GM10266 (cell line): ENCODE measurements at regions not wholly inside any gene's neighbourhood (a gene's known extent, or its start where the extent isn't known, plus 50 kb on each side); places are given as distances from the start of the nearest gene placed in this dataset.

ENCODE experiments used
- DNase-seq: peaks from one replicate; pipeline ENCODE4 v3.0.0; 2012; ENCODE audit errors: extremely low spot score
- CTCF ChIP-seq: IDR thresholded peaks from 2 replicates; pipeline ENCODE4 v1.5.1; 2012; ENCODE audit warnings: mild to moderate bottlenecking, low read depth; ENCODE audit not compliant: control insufficient read depth, insufficient read depth; ENCODE audit errors: missing control alignments

- TF ChIP-seq CTCF = no peak
- DNase-seq = no peak
These were observed 331.3 kb downstream of the NSG2 start for GRCh38 chr5:174376726-174377373.

DNA sequence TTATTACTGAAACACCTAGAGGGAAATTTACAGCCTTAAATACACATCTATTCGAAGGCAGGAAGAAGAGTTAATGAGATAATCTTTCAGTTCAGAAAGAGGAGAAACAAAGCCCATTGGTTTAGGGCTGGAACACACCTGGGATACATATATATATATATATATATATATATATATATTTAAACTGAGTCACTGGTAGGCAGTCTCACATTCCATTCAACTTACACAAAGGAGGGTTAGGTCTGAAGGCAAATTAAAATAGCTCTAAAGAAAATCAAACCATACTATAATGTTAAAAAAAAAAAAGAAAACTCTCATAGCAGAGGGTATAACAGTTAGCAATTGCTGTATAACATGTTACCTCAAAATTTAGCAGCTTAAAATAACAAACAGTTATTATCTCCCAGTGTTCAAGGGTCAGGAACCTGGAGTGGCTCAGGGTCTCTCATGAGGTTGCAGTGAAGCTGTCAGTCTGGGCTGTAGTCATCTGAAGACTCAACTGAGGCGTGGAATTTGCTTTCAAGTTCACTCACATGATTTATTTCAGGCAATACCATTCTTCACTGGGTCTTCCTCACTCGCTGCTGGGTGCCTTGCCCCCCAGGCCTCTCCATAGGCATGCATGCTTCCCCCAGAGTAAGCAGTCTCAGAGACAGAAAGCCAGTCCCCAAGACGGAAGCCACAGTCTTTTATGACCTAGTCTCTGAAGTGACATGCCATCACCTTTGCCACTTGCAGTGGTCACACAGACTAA lies 332.8 kb downstream of the NSG2 start:
- no peak for TF ChIP-seq CTCF
- no peak for DNase-seq

DNA sequence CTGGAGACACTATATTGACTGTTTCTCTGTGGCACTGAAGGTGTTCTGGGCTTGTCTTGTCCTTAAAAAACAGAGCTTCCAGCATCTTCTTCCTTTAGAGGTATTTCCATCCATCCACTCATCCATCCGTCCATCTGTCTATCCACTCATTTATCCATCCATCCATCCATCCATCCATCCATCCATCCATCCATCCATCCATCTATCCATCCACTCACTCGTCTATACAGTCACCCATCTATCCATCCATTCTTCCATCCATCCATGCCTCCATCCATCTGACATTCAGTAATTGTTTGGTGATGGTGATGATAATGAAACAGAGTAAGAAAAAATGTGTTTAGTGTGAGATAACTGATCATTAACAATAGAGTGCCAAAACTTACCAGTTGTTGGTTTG lies 334.8 kb downstream of the NSG2 start:
- no peak for TF ChIP-seq CTCF
- no peak for DNase-seq

DNA sequence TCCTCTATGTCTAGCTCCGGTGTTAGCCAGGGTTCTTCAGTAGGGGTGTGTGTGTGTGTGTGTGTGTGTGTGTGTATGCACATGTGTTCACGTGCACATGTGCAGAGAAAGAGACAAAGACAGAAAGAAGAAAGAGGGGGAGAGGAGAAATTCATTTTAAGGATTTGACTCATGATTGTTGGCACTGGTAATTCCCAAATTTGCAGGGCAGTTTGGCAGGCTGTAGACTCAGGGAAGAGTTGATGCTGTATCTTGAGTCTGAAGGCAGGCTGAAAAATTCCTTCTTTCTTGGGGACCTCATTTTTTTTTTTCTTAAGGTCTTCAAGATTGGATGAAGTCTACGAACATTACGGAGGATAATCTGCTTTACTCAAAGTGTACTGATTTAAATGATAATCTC lies 335.7 kb downstream of the NSG2 start:
- DNase-seq = no peak

GRCh38 chr5:174383210-174384167 lies 338.0 kb downstream of the NSG2 start:
- DNase-seq = no peak
- TF ChIP-seq CTCF = no peak

More for the DNA sequence above, 335.7 kb downstream of the NSG2 start:
- TF ChIP-seq CTCF = no peak

GRCh38 chr5:174384509-174384947 lies 339.0 kb downstream of the NSG2 start:
- no peak for DNase-seq
- no peak for TF ChIP-seq CTCF
